H1 (cell line): ENCODE measurements at regions not wholly inside any gene's neighbourhood (a gene's known extent, or its start where the extent isn't known, plus 50 kb on each side); places are given as distances from the start of the nearest gene placed in this dataset.

Source experiments
- CTCF ChIA-PET: fragments of 300-600 bp; sonication (Branson Sonifier 250); formaldehyde crosslinking; loops from one replicate; lab custom pipeline; 2021; ENCODE audit not compliant: partially characterized antibody; lab: Charles Lee
- POLR2A ChIA-PET: fragments of 300-600 bp; sonication (Branson Sonifier 250); formaldehyde crosslinking; loops from one replicate; lab custom pipeline; 2021; ENCODE audit warnings: inconsistent platforms; ENCODE audit not compliant: partially characterized antibody; lab: Charles Lee
- DNase-seq, 2 experiments: peaks; one replicate each; pipeline versions ENCODE4 v3.0.0 to v3.0.0-alpha.2; 2010 to 2022; ENCODE audit warnings: low spot score in 2 of 2, low read depth in 1 of 2, mixed read lengths in 1 of 2
- FAIRE-seq: peaks from 2 replicates; lab custom pipeline; 2011; peaks lifted over from hg19 to GRCh38; lab: Jason Lieb, UNC
- H2AFZ ChIP-seq: 2 replicates; pipeline ENCODE4 v1.8.1; 2012; ENCODE audit warnings: low read length, inconsistent platforms
- H2AK5ac ChIP-seq: 2 replicates; pipeline ENCODE4 v1.6.1; 2013; ENCODE audit warnings: low read depth, low read length
- H2BK120ac ChIP-seq: replicated peaks from 2 replicates; pipeline ENCODE3; 2013; ENCODE audit warnings: low read depth, low read length, inconsistent platforms
- H2BK12ac ChIP-seq: 2 replicates; pipeline ENCODE4 v1.6.1; 2013; ENCODE audit warnings: low read depth, low read length
- H2BK15ac ChIP-seq: 2 replicates; pipeline ENCODE4 v1.6.1; 2013; ENCODE audit warnings: low read length
- H2BK20ac ChIP-seq: 2 replicates; pipeline ENCODE4 v1.6.1; 2013; ENCODE audit warnings: low read length
- H2BK5ac ChIP-seq: 2 replicates; pipeline ENCODE4 v1.6.1; 2013; ENCODE audit warnings: low read depth, low read length
- H3K14ac ChIP-seq: 2 replicates; pipeline ENCODE4 v1.6.1; 2013; ENCODE audit warnings: inconsistent platforms; ENCODE audit not compliant: insufficient read length
- H3K18ac ChIP-seq: 2 replicates; pipeline ENCODE4 v1.6.1; 2013; ENCODE audit warnings: low read length; ENCODE audit errors: extremely low read depth
- H3K23ac ChIP-seq: 2 replicates; pipeline ENCODE4 v1.6.1; 2013; ENCODE audit warnings: inconsistent platforms; ENCODE audit not compliant: insufficient read length
- H3K23me2 ChIP-seq: 2 replicates; pipeline ENCODE4 v1.6.1; 2013; ENCODE audit warnings: low read depth, low read length
- H3K27ac ChIP-seq: 2 replicates; pipeline ENCODE4 v1.6.1; 2011; ENCODE audit warnings: low read depth, low read length, inconsistent platforms
- H3K27me3 ChIP-seq, 4 experiments: replicated peaks in 1 of 4; 1 replicate in 1 of 4; 2 replicates in 3 of 4; pipeline versions ENCODE4 v1.6.1 to v1.8.1; 2011 to 2013; ENCODE audit warnings: low read length in 3 of 4, mild to moderate bottlenecking in 3 of 4, inconsistent platforms in 2 of 4, mixed read lengths in 2 of 4, moderate library complexity in 1 of 4; ENCODE audit not compliant: control insufficient read depth in 3 of 4, insufficient read depth in 3 of 4; ENCODE audit errors: extremely low read depth in 1 of 4
- H3K36me3 ChIP-seq, 4 experiments: 2 replicates each; pipeline versions ENCODE4 v1.6.1 to v1.8.1; 2011 to 2013; ENCODE audit warnings: mild to moderate bottlenecking in 4 of 4, low read length in 3 of 4, moderate library complexity in 2 of 4, control low read depth in 1 of 4, inconsistent platforms in 1 of 4; ENCODE audit not compliant: insufficient read depth in 4 of 4, control insufficient read depth in 2 of 4
- H3K4ac ChIP-seq: replicated peaks from 2 replicates; pipeline ENCODE3; 2013; ENCODE audit warnings: low read length, low read depth, mixed read lengths, inconsistent platforms; ENCODE audit not compliant: insufficient read length
- H3K4me1 ChIP-seq, 4 experiments: replicated peaks in 1 of 4; 1 replicate in 1 of 4; 2 replicates in 3 of 4; pipeline versions ENCODE4 v1.6.1 to v1.8.1; 2011 to 2013; ENCODE audit warnings: low read length in 3 of 4, inconsistent platforms in 2 of 4, mixed read lengths in 1 of 4; ENCODE audit not compliant: insufficient read depth in 4 of 4, control insufficient read depth in 3 of 4
- H3K4me2 ChIP-seq, 2 experiments: 2 replicates each; pipeline versions ENCODE4 v1.6.1 to v1.8.1; 2011 to 2013; ENCODE audit warnings: low read depth in 2 of 2, low read length in 2 of 2, control low read depth in 1 of 2, inconsistent platforms in 1 of 2, mild to moderate bottlenecking in 1 of 2; ENCODE audit not compliant: insufficient read depth in 1 of 2
- H3K4me3 ChIP-seq, 4 experiments: fragments of 200-600, 300-600 bp in 1 of 4; sonication (generic), shearing (Covaris generic), sonication (Bioruptor Twin) in 1 of 4; 2 replicates each; pipeline versions ENCODE4 v1.5.1 to v1.8.1; 2011 to 2016; ENCODE audit warnings: low read length in 4 of 4, low read depth in 3 of 4, control low read depth in 2 of 4, inconsistent platforms in 2 of 4, mild to moderate bottlenecking in 2 of 4, mixed read lengths in 1 of 4, moderate library complexity in 1 of 4; ENCODE audit not compliant: insufficient read depth in 2 of 4; ENCODE audit errors: extremely low read depth in 1 of 4
- H3K56ac ChIP-seq: replicated peaks from 2 replicates; pipeline ENCODE3; 2013; ENCODE audit warnings: low read depth, mild to moderate bottlenecking, mixed read lengths, low read length, inconsistent platforms; ENCODE audit not compliant: insufficient read length
- H3K79me1 ChIP-seq: 2 replicates; pipeline ENCODE4 v1.6.1; 2013; ENCODE audit warnings: low read depth, low read length, control low read depth
- H3K79me2 ChIP-seq, 2 experiments: 2 replicates each; pipeline versions ENCODE4 v1.6.1 to v1.8.1; 2012 to 2013; ENCODE audit warnings: low read length in 2 of 2, mild to moderate bottlenecking in 2 of 2, inconsistent platforms in 1 of 2; ENCODE audit not compliant: insufficient read depth in 2 of 2, control insufficient read depth in 1 of 2
- H3K9ac ChIP-seq, 4 experiments: replicated peaks in 1 of 4; 1 replicate in 1 of 4; 2 replicates in 3 of 4; pipeline versions ENCODE4 v1.6.1 to v1.8.1; 2011 to 2013; ENCODE audit warnings: low read depth in 3 of 4, low read length in 3 of 4, control low read depth in 2 of 4, mild to moderate bottlenecking in 2 of 4, moderate library complexity in 2 of 4, inconsistent platforms in 1 of 4; ENCODE audit errors: extremely low read depth in 1 of 4
- H3K9me3 ChIP-seq, 2 experiments: 2 replicates each; pipeline versions ENCODE4 v1.6.1 to v1.8.1; 2012 to 2013; ENCODE audit warnings: mild to moderate bottlenecking in 2 of 2, moderate library complexity in 2 of 2, control low read depth in 1 of 2, inconsistent platforms in 1 of 2, low read depth in 1 of 2, low read length in 1 of 2, mixed read lengths in 1 of 2; ENCODE audit not compliant: insufficient read depth in 2 of 2
- H4K20me1 ChIP-seq, 2 experiments: replicated peaks in 1 of 2; 2 replicates each; pipeline versions ENCODE3 to v1.8.1; 2011 to 2013; ENCODE audit warnings: inconsistent platforms in 2 of 2, low read length in 2 of 2, mild to moderate bottlenecking in 1 of 2; ENCODE audit not compliant: insufficient read depth in 2 of 2, control insufficient read depth in 1 of 2
- H4K5ac ChIP-seq: 2 replicates; pipeline ENCODE4 v1.6.1; 2013; ENCODE audit warnings: low read length, low read depth, mixed read lengths, inconsistent platforms; ENCODE audit not compliant: insufficient read length
- H4K8ac ChIP-seq: 2 replicates; pipeline ENCODE4 v1.8.0; 2013; ENCODE audit warnings: mild to moderate bottlenecking, moderate library complexity, low read length, inconsistent platforms; ENCODE audit not compliant: insufficient read depth; ENCODE audit errors: extremely low read depth
- H4K91ac ChIP-seq: replicated peaks from 2 replicates; pipeline ENCODE3; 2013; ENCODE audit warnings: low read length, mixed read lengths, inconsistent platforms; ENCODE audit not compliant: insufficient read length
- CHD2 ChIP-seq: IDR thresholded peaks from 2 replicates; pipeline ENCODE4 v1.6.1; 2012; ENCODE audit warnings: low read length, improper control_type of control experiment
- CTBP2 ChIP-seq: IDR thresholded peaks from 2 replicates; pipeline ENCODE4 v1.7.0; 2011; ENCODE audit warnings: borderline replicate concordance, mild to moderate bottlenecking, moderate library complexity, mixed read lengths, low read length; ENCODE audit not compliant: insufficient read depth, insufficient read length
- HDAC2 ChIP-seq, 2 experiments: fragments of 300-600 bp in 1 of 2; sonication (generic) in 1 of 2; IDR thresholded peaks; 2 replicates each; pipeline ENCODE4 v1.6.1; 2011 to 2012; ENCODE audit warnings: low read depth in 2 of 2, low read length in 2 of 2, mild to moderate bottlenecking in 2 of 2, moderate library complexity in 2 of 2, borderline replicate concordance in 1 of 2, inconsistent platforms in 1 of 2
- KDM1A ChIP-seq: fragments of 200-600, 300-600 bp; sonication (generic); IDR thresholded peaks from 2 replicates; pipeline ENCODE4 v1.7.1; 2016; ENCODE audit warnings: mild to moderate bottlenecking, low read length, borderline replicate concordance
- SP4 ChIP-seq: IDR thresholded peaks from 2 replicates; pipeline ENCODE4 v1.6.1; 2012; ENCODE audit warnings: low read length, inconsistent platforms
- TAF1 ChIP-seq: IDR thresholded peaks from 2 replicates; pipeline ENCODE4 v1.6.1; 2011; ENCODE audit warnings: mild to moderate bottlenecking, low read depth, low read length
- TEAD4 ChIP-seq: IDR thresholded peaks from 2 replicates; pipeline ENCODE4 v1.6.1; 2012; ENCODE audit warnings: low read depth, low read length, inconsistent platforms, mixed read lengths
- YY1 ChIP-seq: IDR thresholded peaks from 2 replicates; pipeline ENCODE4 v1.6.1; 2011; ENCODE audit warnings: low read depth, mild to moderate bottlenecking, low read length
- ZNF274 ChIP-seq: IDR thresholded peaks from 2 replicates; pipeline ENCODE4 v1.7.0; 2012; ENCODE audit warnings: low read length, borderline replicate concordance; ENCODE audit errors: extremely low read depth
- WGBS, 2 experiments: shearing (Covaris generic) in 1 of 2; methylation state at CpG; one replicate each; pipeline versions ENCODE4 v1.1.6 to v1.1.7; 2013 to 2015; ENCODE audit warnings: low lambda C conversion rate in 2 of 2, mixed read lengths in 2 of 2, inconsistent platforms in 1 of 2, low coverage in 1 of 2, missing lambda C conversion rate in 1 of 2; ENCODE audit not compliant: insufficient replicate concordance in 2 of 2, insufficient coverage in 1 of 2, insufficient read length in 1 of 2; ENCODE audit errors: extremely low coverage in 1 of 2, missing lambda C conversion rate in 1 of 2; 5-methylcytosine and 5-hydroxymethylcytosine counted together
- TF ChIP-seq, protein P1 (sequence below): IDR thresholded peaks from 2 replicates; pipeline ENCODE4 v1.6.1; 2011; ENCODE audit warnings: low read depth, mild to moderate bottlenecking, low read length; ENCODE audit not compliant: insufficient read depth
- TF ChIP-seq, protein P2 (sequence below): IDR thresholded peaks from 2 replicates; pipeline ENCODE4 v1.6.1; 2012; ENCODE audit warnings: inconsistent platforms

DNA sequence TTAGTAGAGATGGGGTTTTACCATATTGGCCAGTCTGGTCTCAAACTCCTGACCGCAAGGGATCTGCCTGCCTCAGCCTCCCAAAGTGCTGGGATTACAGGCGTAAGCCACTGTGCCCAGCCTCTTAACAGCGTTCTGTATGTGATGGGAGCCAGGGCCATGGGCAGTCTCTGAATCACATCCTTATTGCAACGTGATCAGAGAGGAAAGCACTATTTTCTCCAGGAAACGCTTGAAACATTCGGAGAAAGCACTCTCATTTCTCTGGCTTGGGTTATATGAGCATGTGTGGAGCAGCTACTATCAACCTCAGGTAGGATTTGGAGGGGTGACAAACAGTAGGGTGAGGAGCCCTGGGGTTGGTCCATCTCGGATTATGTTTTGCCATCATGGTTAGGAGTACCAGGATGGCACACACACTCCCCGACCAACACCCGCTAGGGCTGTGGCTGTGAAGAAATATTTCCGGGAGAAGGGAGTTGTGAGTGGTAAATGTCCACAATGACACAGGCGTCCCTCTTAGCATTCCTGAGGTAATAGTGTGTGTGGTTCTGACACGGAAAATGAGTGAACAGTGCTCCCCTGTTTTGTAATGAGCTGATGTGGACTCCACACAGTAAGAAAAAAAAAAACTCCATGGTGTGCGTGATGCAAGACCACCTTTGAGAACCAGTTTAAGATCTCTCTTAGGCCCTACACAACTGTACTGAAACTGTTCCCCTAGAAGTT lies 406.2 kb upstream of the ZNF608 start:
- Histone ChIP-seq H3K27ac (no peak overlapping the region), H3K14ac (no peak overlapping the region), H3K4me2 (no peak overlapping the region), H3K4me1 (peaks cover 0 to 17% (median 7%) of the 10 kb centered on the region in 4 experiments; a peak in 5 of 7 replicates), H4K5ac (no peak overlapping the region), H4K8ac (no peak overlapping the region; the same call in 1 of the 2 replicates), H3K4ac (peak overlapping the region; percentile 69), H3K56ac (no peak overlapping the region), H2AFZ (no peak overlapping the region), H3K18ac (peak overlapping the region; percentile 6; the same call in 1 of the 2 replicates), H2BK20ac (peak overlapping the region; percentile 49; the same call in 1 of the 2 replicates), H3K79me2 (no peaks in the 10 kb centered on the region), H2AK5ac (no peak overlapping the region), H4K91ac (peak overlapping the region; percentile 34), H4K20me1 (no peaks in the 10 kb centered on the region), H3K9ac (no peak overlapping the region), H2BK120ac (peak overlapping the region; percentile 67), H2BK12ac (peak overlapping the region; percentile 31; the same call in 1 of the 2 replicates), H3K27me3 (no peaks in the 10 kb centered on the region), H3K23me2 (no peaks in the 10 kb centered on the region), H3K9me3 (no peaks in the 10 kb centered on the region), H3K36me3 (no peaks in the 10 kb centered on the region), H3K4me3 (no peak overlapping the region), H3K23ac (no peak overlapping the region), H3K79me1 (no peaks in the 10 kb centered on the region), H2BK15ac (no peak overlapping the region), H2BK5ac (no peak overlapping the region)
- TF ChIP-seq, protein P1, sequence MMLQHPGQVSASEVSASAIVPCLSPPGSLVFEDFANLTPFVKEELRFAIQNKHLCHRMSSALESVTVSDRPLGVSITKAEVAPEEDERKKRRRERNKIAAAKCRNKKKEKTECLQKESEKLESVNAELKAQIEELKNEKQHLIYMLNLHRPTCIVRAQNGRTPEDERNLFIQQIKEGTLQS: no peak
- TF ChIP-seq ZNF274 (no peak), CHD2 (no peak), TAF1 (no peak), KDM1A (no peak), CTBP2 (no peak), HDAC2 (IDR thresholded peaks at IDR 0.05; ENCODE audit: borderline replicate concordance in 1 of 2, low read depth in 2 of 2, low read length in 2 of 2) (no peak), TEAD4 (no peak), SP4 (no peak), YY1 (no peak)
- TF ChIP-seq, protein P2, sequence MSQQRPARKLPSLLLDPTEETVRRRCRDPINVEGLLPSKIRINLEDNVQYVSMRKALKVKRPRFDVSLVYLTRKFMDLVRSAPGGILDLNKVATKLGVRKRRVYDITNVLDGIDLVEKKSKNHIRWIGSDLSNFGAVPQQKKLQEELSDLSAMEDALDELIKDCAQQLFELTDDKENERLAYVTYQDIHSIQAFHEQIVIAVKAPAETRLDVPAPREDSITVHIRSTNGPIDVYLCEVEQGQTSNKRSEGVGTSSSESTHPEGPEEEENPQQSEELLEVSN: no peak
- 90% methylated on average over 13 of the region's 13 CpGs; no CpG with 5 or more reads in 1 of the 2 experiments for WGBS, 2 experiments
- POLR2A ChIA-PET: no interaction called here
- no peak for FAIRE-seq
- DNase-seq: no peak
- CTCF ChIA-PET: interaction anchor here (0.6 kb wide), 1 partner anchor 230 kb away, joined by 3 read pairs; no protein-coding TSS in a partner anchor
